H1 (cell line): ENCODE measurements at regions not wholly inside any gene's neighbourhood (a gene's known extent, or its start where the extent isn't known, plus 50 kb on each side); places are given as distances from the start of the nearest gene placed in this dataset.

Source experiments
- ASH2L ChIP-seq: fragments of 200-600, 300-600 bp; sonication (generic); IDR thresholded peaks from one replicate; pipeline ENCODE4 v1.7.1; 2017; ENCODE audit warnings: low read length
- CREB1 ChIP-seq: IDR thresholded peaks from 2 replicates; pipeline ENCODE4 v1.6.1; 2012; ENCODE audit warnings: inconsistent platforms
- EZH2 ChIP-seq: fragments of 200-600 bp; sonication (generic); IDR thresholded peaks from 2 replicates; pipeline ENCODE4 v1.7.1; 2012; ENCODE audit warnings: low read depth, mild to moderate bottlenecking, moderate library complexity, low read length, inconsistent platforms; ENCODE audit not compliant: severe bottlenecking
- JUN ChIP-seq: IDR thresholded peaks from 2 replicates; pipeline ENCODE4 v1.6.1; 2011; ENCODE audit warnings: low read depth, mild to moderate bottlenecking, improper control_type of control experiment, low read length
- KDM1A ChIP-seq: fragments of 200-600, 300-600 bp; sonication (generic); IDR thresholded peaks from 2 replicates; pipeline ENCODE4 v1.7.1; 2016; ENCODE audit warnings: mild to moderate bottlenecking, low read length, borderline replicate concordance
- MAFK ChIP-seq: IDR thresholded peaks from 2 replicates; pipeline ENCODE4 v1.6.1; 2012; ENCODE audit warnings: low read depth, mild to moderate bottlenecking, improper control_type of control experiment, low read length
- POLR2A ChIP-seq, 2 experiments: IDR thresholded peaks; 1 replicate in 1 of 2; 2 replicates in 1 of 2; pipeline ENCODE4 v1.6.1; 2011; ENCODE audit warnings: low read depth in 2 of 2, low read length in 2 of 2, mild to moderate bottlenecking in 2 of 2; ENCODE audit errors: control extremely low read depth in 1 of 2
- SP4 ChIP-seq: IDR thresholded peaks from 2 replicates; pipeline ENCODE4 v1.6.1; 2012; ENCODE audit warnings: low read length, inconsistent platforms
- TEAD4 ChIP-seq: IDR thresholded peaks from 2 replicates; pipeline ENCODE4 v1.6.1; 2012; ENCODE audit warnings: low read depth, low read length, inconsistent platforms, mixed read lengths
- YY1 ChIP-seq: IDR thresholded peaks from 2 replicates; pipeline ENCODE4 v1.6.1; 2011; ENCODE audit warnings: low read depth, mild to moderate bottlenecking, low read length

DNA sequence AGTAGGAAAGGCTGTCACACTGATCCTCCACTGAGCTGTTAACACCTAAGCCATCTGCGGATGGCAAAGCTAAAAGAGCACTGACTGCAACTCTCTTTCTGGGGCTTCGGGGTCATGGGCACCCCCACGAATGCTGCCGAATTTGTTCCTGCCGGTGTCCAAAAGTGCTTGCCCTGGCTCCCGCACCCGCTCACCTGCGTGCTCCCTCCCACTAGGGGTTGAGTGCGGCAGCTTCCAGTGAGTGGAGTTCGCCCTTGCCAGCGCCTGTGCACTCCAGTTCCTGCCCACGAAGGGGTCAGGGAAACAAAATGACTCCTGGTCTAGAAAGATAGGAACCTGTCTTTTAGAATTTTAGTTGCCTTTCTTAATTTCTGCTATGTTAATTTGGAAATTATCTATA lies 78.7 kb downstream of the IFI44 start (continued):
- TF ChIP-seq JUN (no peak), CREB1 (no peak), EZH2 (no peak), ASH2L (no peak), KDM1A (no peak), TEAD4 (no peak), YY1 (no peak), POLR2A (IDR thresholded peaks at IDR 0.05; ENCODE audit: control extremely low read depth in 1 of 2, low read depth in 2 of 2, low read length in 2 of 2) (no peak), SP4 (no peak), MAFK (no peak)
